Stimulated activated naive CD8-positive, alpha-beta T cell treated with anti-CD3 and anti-CD28 coated beads, Interleukin-15, Interleukin-2, amounts not matched to agents 100 U/mL and 50 U/mL, for 24 hours (primary cell): ENCODE measurements at regions not wholly inside any gene's neighbourhood (a gene's known extent, or its start where the extent isn't known, plus 50 kb on each side); places are given as distances from the start of the nearest gene placed in this dataset.

Source experiments
- ATAC-seq: fragments of 150-1000 bp; cut with Tn5 transposase; one replicate; pipeline ENCODE4 v1.10.0; 2021
- DNase-seq: peaks from one replicate; pipeline ENCODE4 v3.0.0; 2021

- no peak for ATAC-seq
- no peak for DNase-seq
Observed at GRCh38 chr11:95690100-95690499, 99.5 kb downstream of the FAM76B start.

GRCh38 chr11:95688501-95689222, 100.9 kb downstream of the FAM76B start:
- ATAC-seq, result peak; percentile 70
- DNase-seq, result no peak

DNA sequence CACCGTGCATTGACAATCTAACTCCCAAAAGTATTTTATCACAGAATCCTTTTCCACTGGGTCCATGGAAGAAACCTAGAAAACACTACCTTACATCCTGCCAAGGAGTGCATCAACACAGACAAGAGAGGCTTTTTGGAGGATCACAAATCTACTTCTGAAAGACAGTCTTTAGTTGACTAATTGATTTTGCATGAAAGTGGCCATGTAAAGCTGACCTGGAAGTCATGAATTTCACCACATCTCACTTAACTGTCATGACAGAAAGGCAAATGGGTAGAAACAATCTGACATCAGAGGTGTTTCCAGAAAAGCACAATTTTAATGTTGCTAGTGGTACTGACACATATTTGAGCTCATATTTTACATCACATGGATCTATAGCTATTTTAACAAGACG, 101.6 kb downstream of the FAM76B start:
- DNase-seq (no peak), ATAC-seq (no peak)

GRCh38 chr11:95686265-95686664, 103.3 kb downstream of the FAM76B start:
- no peak for ATAC-seq
- DNase-seq, result no peak

DNA sequence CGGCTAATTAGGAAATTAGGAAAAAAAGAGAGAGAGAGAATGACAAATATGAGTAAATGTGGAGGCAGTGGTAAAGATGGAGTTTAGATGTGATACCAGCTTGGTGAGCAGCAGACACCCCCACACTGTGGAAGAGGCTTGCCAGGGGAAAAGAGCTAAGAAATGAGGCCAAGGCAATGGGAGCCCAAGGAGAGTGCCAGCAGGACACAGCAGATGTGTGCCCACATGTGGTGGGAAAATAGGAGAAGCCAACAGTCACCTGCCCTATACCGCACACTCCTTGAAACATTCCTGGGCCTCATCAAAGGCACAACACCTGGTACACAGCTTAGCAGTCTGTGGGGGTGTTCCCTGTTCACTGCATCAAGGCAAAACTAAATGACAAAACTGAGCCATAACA, 104.9 kb downstream of the FAM76B start:
- DNase-seq (no peak), ATAC-seq (no peak)

DNA sequence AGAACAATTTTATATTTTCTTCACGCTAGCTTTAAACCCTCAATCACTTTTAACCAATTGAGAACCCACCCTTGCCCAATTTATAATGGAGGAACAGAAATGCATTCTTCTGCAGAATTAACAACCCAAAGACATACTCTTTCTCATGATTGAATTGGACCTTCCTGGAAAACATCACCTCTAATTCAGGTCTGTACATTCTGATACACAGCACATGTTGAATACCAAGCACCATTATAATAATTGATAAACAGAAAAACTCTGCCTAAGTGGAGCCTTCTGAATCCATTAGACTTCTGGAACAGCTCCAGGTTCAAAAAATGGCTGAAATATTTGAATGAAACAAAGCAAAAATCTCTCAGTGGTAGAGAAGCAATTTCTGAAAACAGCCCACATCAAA, 105.4 kb downstream of the FAM76B start:
- ATAC-seq (no peak), DNase-seq (no peak)

- DNase-seq, result peak; percentile 46
- ATAC-seq, result peak; percentile 81
Observed at GRCh38 chr11:95682552-95682951, 107.0 kb downstream of the FAM76B start.

- no peak for ATAC-seq
- no peak for DNase-seq
Observed at GRCh38 chr11:95680169-95680929, 109.2 kb downstream of the FAM76B start.

DNA sequence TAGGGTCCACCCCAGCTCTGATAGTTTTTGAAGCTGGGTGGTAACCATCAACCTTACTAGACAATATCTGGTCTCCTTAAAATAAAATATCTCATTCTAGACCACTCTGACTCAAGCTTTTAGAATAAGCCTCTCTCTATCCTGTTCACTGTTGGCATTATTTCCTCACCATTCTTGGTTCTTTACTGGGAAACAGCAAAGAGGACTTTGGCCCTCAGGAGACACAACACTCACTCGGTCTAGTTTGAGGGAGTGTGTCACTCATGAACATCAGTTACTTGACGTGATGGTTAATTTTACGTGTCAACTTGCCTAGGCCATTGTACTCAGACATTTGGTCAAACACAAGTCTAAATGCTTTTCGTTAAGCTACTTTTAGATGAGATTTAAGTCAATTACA, 110.6 kb downstream of the FAM76B start:
- DNase-seq, result no peak
- ATAC-seq, result no peak

DNA sequence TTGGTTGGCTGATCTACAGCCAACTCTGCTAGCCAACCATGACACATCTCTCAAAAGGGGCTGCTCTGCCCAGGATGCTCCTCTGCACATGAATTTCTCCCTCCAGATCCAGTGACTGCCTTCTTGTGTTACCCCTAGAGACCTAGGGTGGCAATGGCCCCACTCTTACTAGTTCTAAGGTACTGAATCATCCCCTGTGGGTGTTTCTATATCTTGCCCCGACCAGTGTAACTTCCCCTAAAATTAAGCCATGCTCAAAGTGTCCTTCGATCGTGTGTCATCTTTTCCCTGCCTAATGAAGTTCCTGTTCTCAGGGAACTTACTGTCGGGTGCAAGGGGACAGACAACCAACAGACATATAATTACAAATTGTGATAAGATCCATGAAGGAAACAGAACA, 113.3 kb downstream of the FAM76B start:
- DNase-seq (peak; percentile 13), ATAC-seq (peak; percentile 60)

- no peak for ATAC-seq
- no peak for DNase-seq
Observed at GRCh38 chr11:95675585-95675984, 114.0 kb downstream of the FAM76B start.

DNA sequence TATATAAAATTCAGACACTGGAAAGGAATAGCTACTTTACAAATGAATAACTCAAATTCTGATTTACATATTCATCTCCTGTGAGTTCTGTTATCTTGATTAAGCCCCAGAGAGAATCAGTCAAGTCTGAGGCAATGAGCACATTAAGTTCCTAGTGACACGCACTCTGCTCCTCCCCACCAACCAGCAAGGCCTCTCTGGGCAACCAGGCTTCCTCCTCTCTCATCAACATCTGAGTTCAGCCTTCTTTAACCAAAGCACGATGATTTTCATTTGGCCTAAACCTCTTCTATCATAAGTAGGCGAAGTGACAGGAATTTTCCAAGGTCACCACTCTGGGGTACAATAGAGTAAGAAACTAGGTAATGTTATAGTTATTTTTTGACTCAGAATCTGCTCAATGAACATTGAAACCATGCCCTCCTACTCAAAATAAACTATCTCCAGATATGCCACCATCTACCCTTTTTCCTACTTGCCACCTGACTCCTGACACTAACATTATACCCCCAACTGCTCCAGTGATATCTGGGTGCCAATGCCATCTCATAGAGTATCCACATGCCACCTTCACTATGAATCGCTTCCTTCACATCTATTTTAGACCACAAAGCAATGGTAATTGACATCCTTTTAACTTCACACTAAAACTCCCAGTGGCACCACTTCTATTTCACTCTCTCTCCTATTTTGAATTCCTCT, 114.8 kb downstream of the FAM76B start:
- peak; percentile 94 for ATAC-seq
- peak; percentile 56 for DNase-seq

DNA sequence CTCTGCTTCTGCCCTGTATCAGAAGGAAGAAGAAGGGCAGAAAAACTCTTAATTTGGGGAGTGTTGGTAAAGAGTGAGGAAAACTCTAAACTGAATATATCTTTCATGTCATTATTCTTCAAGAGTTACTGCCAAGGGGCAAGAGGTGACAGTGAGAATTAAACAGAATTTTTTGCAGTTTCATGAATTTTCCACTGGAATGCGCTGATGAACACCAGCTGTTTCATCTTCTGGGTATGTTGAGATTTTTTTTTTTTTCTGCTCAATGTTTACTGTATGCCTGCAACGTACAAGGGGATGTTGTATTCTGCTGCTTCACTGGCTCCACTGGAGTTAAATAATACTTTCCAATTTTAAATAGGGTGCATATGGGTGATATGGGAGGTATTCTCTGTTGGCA, 117.8 kb downstream of the FAM76B start:
- DNase-seq (no peak), ATAC-seq (no peak)

DNA sequence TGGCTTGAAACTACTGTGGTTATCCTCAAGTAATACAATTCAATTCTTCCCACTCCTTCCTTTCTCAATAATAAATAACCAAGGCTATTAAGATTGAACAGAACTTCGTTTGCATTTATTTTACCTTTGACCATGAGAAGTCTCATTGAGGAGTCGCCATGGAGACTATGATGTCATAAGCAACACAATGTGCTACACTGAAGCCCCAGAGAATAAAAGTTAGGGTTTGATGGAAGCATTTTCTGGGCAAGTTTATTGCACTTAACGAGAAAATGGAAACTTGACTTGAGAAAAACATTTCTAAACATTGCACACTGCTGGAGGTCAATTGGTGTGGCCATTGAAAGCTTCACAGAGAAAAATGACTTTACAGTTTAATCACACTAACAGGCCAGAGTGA, 121.5 kb downstream of the FAM76B start:
- no peak for DNase-seq
- no peak for ATAC-seq

DNA sequence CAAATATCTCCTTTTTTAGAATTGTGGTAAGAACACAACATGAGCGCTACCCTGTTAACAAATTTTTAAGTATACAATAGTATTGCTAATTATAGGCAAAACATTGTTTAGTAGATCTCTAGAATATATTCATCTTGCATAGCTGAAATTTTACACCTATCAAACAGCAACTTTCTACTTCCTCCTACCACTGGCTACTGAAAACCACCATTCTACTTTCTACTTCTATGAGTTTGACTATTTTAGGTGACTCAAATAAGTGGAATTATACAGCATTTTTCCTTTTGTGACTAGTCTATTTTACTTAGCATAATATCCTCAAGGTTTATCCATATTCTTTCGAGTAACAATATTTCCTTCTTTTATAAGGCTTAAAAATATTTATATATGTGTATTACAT, 128.4 kb downstream of the FAM76B start:
- ATAC-seq, result no peak
- no peak for DNase-seq

- peak; percentile 52 for ATAC-seq
- DNase-seq, result no peak
Observed at GRCh38 chr11:95660038-95660437, 129.5 kb downstream of the FAM76B start.

DNA sequence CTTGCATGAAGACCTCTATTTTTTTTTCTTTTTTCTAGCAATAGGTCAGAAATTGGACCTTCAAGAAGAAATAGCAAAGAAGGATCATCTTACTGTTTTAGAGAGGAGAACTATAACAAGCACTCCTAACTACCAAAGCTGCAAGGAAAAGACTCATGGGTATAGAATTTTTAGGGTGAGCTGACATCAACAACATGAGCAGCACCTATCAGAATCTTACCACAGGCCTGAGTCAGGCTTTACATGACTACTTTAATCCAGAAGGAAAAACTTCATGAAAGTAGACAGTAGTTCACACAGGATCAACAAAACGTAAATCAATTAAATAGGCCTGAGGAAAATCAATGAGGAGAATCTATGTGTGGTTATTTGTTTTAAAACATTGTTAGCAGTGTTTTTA, 130.5 kb downstream of the FAM76B start:
- no peak for DNase-seq
- ATAC-seq, result peak; percentile 52

- DNase-seq (no peak), ATAC-seq (no peak)
Observed at GRCh38 chr11:95655536-95655935, 134.0 kb downstream of the FAM76B start.

DNA sequence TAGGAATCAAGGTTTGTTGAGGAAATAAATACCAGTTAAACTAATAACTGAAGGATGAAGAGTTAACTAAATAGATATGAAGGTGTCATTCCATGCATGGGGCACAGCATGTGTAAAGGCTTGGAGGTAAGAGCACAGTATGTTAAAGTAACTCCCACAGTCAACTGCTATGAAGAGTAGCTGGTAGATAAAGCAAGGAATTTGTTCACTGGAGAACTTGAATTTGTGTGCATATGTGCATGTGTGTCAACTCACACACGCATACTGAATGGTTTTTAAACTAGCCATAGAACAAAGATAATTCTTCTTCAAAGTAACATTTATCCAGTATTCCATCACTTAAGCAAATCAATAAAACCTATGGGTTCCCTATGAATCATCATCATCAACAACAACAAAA, 135.9 kb downstream of the FAM76B start:
- ATAC-seq, result no peak
- no peak for DNase-seq

GRCh38 chr11:95653099-95653498, 136.5 kb downstream of the FAM76B start:
- DNase-seq (no peak), ATAC-seq (no peak)

DNA sequence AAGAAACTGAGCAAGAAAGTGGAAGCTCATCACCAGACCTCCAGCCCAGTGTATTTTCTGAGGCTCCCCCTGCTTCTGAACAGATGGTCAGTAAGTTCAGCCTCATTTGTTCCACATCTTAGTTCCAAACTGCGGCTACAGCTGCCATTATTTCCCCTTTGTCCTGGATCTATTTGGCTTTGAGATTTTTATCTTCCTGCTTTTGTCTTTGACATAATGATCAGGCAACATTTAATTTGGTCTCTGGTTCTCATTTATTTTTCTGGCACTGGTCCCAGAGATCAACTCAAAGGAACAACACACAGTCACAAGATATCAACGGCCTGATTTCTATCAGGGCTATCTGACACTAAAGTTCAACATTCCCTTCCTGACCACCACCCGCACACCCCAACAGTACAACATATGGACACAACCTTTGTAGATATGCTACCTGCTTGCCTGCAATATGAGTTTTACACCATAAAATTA, 137.5 kb downstream of the FAM76B start:
- no peak for ATAC-seq
- DNase-seq, result no peak

- no peak for DNase-seq
- no peak for ATAC-seq
Observed at GRCh38 chr11:95650276-95650675, 139.3 kb downstream of the FAM76B start.

GRCh38 chr11:95647871-95648270, 141.7 kb downstream of the FAM76B start:
- DNase-seq, result no peak

More at GRCh38 chr11:95647871-95648270, 141.7 kb downstream of the FAM76B start:
- no peak for ATAC-seq
